Thyroid gland (tissue), 4 donors: ENCODE measurements at regions not wholly inside any gene's neighbourhood (a gene's known extent, or its start where the extent isn't known, plus 50 kb on each side); places are given as distances from the start of the nearest gene placed in this dataset.

Experiments
- DNase-seq, 2 donors: peaks; one replicate each; pipeline ENCODE4 v3.0.0-alpha.2; 2019
- H3K27ac ChIP-seq, 3 donors: fragments of 200-600 bp; sonication (generic); 1 replicate in 2 of 3; 2 replicates in 1 of 3; pipeline ENCODE4 v1.5.1; 2016 to 2019; ENCODE audit warnings: mild to moderate bottlenecking in 1 of 3, moderate library complexity in 1 of 3
- H3K27me3 ChIP-seq: fragments of 200-600 bp; sonication (generic); one replicate; pipeline ENCODE4 v1.5.1; 2019
- H3K36me3 ChIP-seq, 2 donors: fragments of 200-600 bp; sonication (generic); one replicate each; pipeline ENCODE4 v1.5.1; 2016 to 2019
- H3K4me1 ChIP-seq, 2 donors: fragments of 200-600 bp; sonication (generic); one replicate each; pipeline ENCODE4 v1.5.1; 2017 to 2019
- H3K4me3 ChIP-seq, 3 donors: fragments of 200-600 bp; sonication (generic); replicated peaks in 1 of 3; 1 replicate in 2 of 3; 2 replicates in 1 of 3; pipeline ENCODE4 v1.5.1; 2016; ENCODE audit warnings: mild to moderate bottlenecking in 1 of 3
- H3K9me3 ChIP-seq: fragments of 200-600 bp; sonication (generic); one replicate; pipeline ENCODE4 v1.5.1; 2017
- CTCF ChIP-seq, 6 experiments: fragments of 200-600 bp in 3 of 6; fragments of 450-650 bp in 3 of 6; sonication (generic) in 3 of 6; IDR thresholded peaks; one replicate each; pipeline ENCODE4 v1.5.1; 2016 to 2019; ENCODE audit warnings: antibody characterized with exemption in 6 of 6, mild to moderate bottlenecking in 2 of 6, inconsistent platforms in 1 of 6, moderate library complexity in 1 of 6
- POLR2A ChIP-seq, 2 donors: fragments of 450-650 bp; IDR thresholded peaks; one replicate each; pipeline ENCODE4 v1.6.1; 2017; ENCODE audit warnings: antibody characterized with exemption in 2 of 2, mild to moderate bottlenecking in 2 of 2, moderate library complexity in 1 of 2
- WGBS, 2 donors: methylation state at CpG; one replicate each; pipeline ENCODE4 v1.1.5; 2017; 5-methylcytosine and 5-hydroxymethylcytosine counted together
- intact Hi-C: fragments of 100-400 bp; cut with DNase I; formaldehyde crosslinking; loops from one replicate; pipeline ENCODE4 v1.15.1; 2023

DNA sequence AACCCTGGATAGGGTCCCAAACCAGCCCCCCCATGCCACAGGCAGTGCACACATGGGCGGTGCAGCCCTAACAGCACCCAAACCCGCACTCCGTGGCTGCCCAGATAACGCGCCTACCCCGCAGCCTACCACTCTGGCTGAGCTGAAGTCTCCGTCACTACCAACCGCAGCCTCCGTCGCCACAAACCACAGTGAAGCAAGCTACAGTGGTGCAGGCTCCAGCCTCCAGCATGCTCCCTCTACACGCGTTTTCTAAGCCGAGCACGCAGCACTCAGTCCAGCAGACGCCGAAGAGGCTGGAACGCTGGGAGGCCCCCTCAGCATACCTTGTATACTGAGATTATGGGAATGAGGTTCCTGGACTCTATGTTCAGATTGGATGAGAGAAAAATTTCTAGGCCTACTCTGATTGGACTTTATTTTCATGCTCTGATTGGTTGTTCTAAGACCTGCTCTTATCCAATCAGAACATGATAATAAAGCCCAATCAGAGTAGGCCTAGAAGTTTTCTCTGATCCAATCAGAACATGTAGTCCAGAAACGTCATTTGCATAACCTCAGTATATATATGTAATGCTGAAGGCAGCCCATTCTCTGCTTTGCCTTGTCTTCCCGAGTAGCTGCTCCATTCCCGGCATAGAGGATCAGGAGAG, 56.7 kb upstream of the C1QTNF9B start:
- intact Hi-C loops, result no loop called here
- Histone ChIP-seq H3K36me3 (no peaks in the 10 kb centered on the region), H3K27ac (no peak overlapping the region), H3K9me3 (no peaks in the 10 kb centered on the region), H3K4me3 (no peak overlapping the region), H3K4me1 (peaks cover 2 to 6% of the 10 kb centered on the region in 2 donors), H3K27me3 (no peaks in the 10 kb centered on the region)
- 91 to 92% methylated on average over 17 to 20 of the region's 20 CpGs for WGBS, 2 donors
- TF ChIP-seq CTCF (IDR thresholded peaks at IDR 0.05) (no peak), POLR2A (IDR thresholded peaks at IDR 0.05) (no peak)
- DNase-seq, result no peak

- Histone ChIP-seq H3K4me1 (no peaks in the 10 kb centered on the region), H3K36me3 (no peaks in the 10 kb centered on the region), H3K9me3 (no peaks in the 10 kb centered on the region), H3K4me3 (no peak overlapping the region), H3K27ac (no peak overlapping the region), H3K27me3 (no peaks in the 10 kb centered on the region)
- DNase-seq, result no peak
- WGBS, 2 donors, result 86 to 89% methylated on average over 4 of the region's 4 CpGs
- intact Hi-C loops, result no loop called here
- no peak for TF ChIP-seq POLR2A (IDR thresholded peaks at IDR 0.05)
- TF ChIP-seq CTCF (IDR thresholded peaks at IDR 0.05), result no peak
Observed at GRCh38 chr13:23955064-23955463, 57.8 kb upstream of the C1QTNF9B start.

GRCh38 chr13:23956106-23956505, 58.8 kb upstream of the C1QTNF9B start:
- 47 to 64% methylated on average over 4 of the region's 4 CpGs for whole genome bisulfite sequencing, 2 donors
- no peaks in the 10 kb centered on the region for H3K36me3 ChIP-seq
- H3K4me1 ChIP-seq, result no peaks in the 10 kb centered on the region
- intact Hi-C loops, result no loop called here
- H3K27me3 ChIP-seq, result no peaks in the 10 kb centered on the region
- no peak for DNase-seq
- H3K27ac ChIP-seq, result no peak overlapping the region
- no peak overlapping the region for H3K4me3 ChIP-seq
- no peak for TF ChIP-seq CTCF (IDR thresholded peaks at IDR 0.05)
- TF ChIP-seq POLR2A (IDR thresholded peaks at IDR 0.05), result no peak
- no peaks in the 10 kb centered on the region for H3K9me3 ChIP-seq

DNA sequence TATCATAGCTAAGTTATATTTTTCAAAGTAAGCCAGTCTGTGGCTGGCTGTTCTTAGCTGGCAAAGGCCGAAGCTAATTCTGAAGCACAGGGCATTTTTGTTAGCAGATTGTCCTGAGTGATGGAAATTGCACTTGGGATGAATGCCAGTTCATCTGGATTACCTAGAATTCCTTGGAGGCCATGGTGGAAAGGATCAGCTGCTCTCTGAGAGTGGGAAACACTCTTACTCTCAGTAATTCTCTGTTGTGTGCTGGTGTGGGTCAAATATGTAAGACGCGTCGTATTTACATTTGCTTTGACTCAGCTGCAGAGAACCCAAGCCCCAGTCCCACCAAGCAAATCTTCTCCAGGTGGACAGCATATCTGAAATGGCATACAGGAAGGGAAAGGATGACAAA, 60.7 kb upstream of the C1QTNF9B start:
- intact Hi-C loops, result no loop called here
- TF ChIP-seq POLR2A (IDR thresholded peaks at IDR 0.05) (no peak), CTCF (IDR thresholded peaks at IDR 0.05) (no peak)
- Histone ChIP-seq H3K27ac (no peak overlapping the region), H3K9me3 (no peaks in the 10 kb centered on the region), H3K4me1 (no peaks in the 10 kb centered on the region), H3K27me3 (no peaks in the 10 kb centered on the region), H3K4me3 (no peak overlapping the region), H3K36me3 (no peaks in the 10 kb centered on the region)
- 71 to 89% methylated on average over 4 of the region's 4 CpGs for WGBS, 2 donors
- DNase-seq, result no peak

GRCh38 chr13:23959231-23959862, 62.0 kb upstream of the C1QTNF9B start:
- no peak overlapping the region for H3K27ac ChIP-seq
- 76 to 81% methylated on average over 2 of the region's 2 CpGs for WGBS, 2 donors

More at GRCh38 chr13:23959231-23959862, 62.0 kb upstream of the C1QTNF9B start:
- intact Hi-C loops, result no loop called here
- H3K36me3 ChIP-seq, result no peaks in the 10 kb centered on the region
- H3K27me3 ChIP-seq, result no peaks in the 10 kb centered on the region
- H3K4me3 ChIP-seq, result no peak overlapping the region
- no peak for DNase-seq
- H3K4me1 ChIP-seq, result no peaks in the 10 kb centered on the region
- TF ChIP-seq CTCF (IDR thresholded peaks at IDR 0.05), result no peak
- TF ChIP-seq POLR2A (IDR thresholded peaks at IDR 0.05), result no peak
- no peaks in the 10 kb centered on the region for H3K9me3 ChIP-seq
